HepG2 (cell line): ENCODE measurements at regions not wholly inside any gene's neighbourhood (a gene's known extent, or its start where the extent isn't known, plus 50 kb on each side); places are given as distances from the start of the nearest gene placed in this dataset.

Experiments
- ATAC-seq: fragments of 200-7000 bp; cut with Tn5 transposase; 3 replicates; pipeline ENCODE4 v1.9.1; 2020; ENCODE audit warnings: mild to moderate bottlenecking, moderate library complexity
- BruUV-seq: library from RNA; stranded (reverse); fragments of 400-500 nt; replicated peaks from 2 replicates; lab custom pipeline; 2021; lab: Mats Ljungman, UMichigan
- CTCF ChIA-PET: fragments of 300-600 bp; formaldehyde crosslinking; extraction: SDS; loops from one replicate; lab custom pipeline; 2021; ENCODE audit warnings: low total read pairs, inconsistent platforms, low intra/inter-chr PET ratio; lab: Yijun Ruan, JAX
- POLR2A ChIA-PET: fragments of 350-600 bp; sonication (Branson Sonifier 250); formaldehyde crosslinking; loops from one replicate; lab custom pipeline; 2020; ENCODE audit warnings: antibody characterized with exemption, inconsistent platforms; lab: Yijun Ruan, JAX
- DNase-seq: peaks from one replicate; pipeline ENCODE4 v3.0.0-alpha.2; 2015; ENCODE audit warnings: low spot score
- FAIRE-seq: peaks from 3 replicates; lab custom pipeline; 2011; peaks lifted over from hg19 to GRCh38; lab: Jason Lieb, UNC
- H2AFZ ChIP-seq: one replicate; pipeline ENCODE4 v1.6.1; 2011; ENCODE audit warnings: low read length, inconsistent platforms
- H3K27ac ChIP-seq: fragments of 300-600 bp; 3 replicates; pipeline ENCODE4 v1.8.0; 2011; ENCODE audit warnings: mixed run types, mild to moderate bottlenecking, mixed read lengths, low read length, inconsistent platforms; ENCODE audit not compliant: insufficient read depth; ENCODE audit errors: extremely low read length
- H3K27me3 ChIP-seq, 2 experiments: fragments of 200-600 bp in 1 of 2; 2 replicates in 1 of 2; 3 replicates in 1 of 2; pipeline versions ENCODE4 v1.6.0 to v1.8.0; 2011; ENCODE audit warnings: low read length in 2 of 2, mild to moderate bottlenecking in 2 of 2, moderate library complexity in 2 of 2, inconsistent platforms in 1 of 2; ENCODE audit not compliant: insufficient read depth in 2 of 2, control insufficient read depth in 1 of 2
- H3K36me3 ChIP-seq, 2 experiments: fragments of 200-600 bp in 1 of 2; replicated peaks in 1 of 2; 2 replicates in 1 of 2; 3 replicates in 1 of 2; pipeline versions ENCODE4 v1.5.1 to v1.8.0; 2011; ENCODE audit warnings: low read length in 2 of 2, inconsistent platforms in 1 of 2; ENCODE audit not compliant: insufficient read depth in 2 of 2, control insufficient read depth in 1 of 2
- H3K4me1 ChIP-seq: 2 replicates; pipeline ENCODE4 v1.5.1; 2012; ENCODE audit warnings: low read length, inconsistent platforms; ENCODE audit not compliant: insufficient read depth
- H3K4me2 ChIP-seq: 2 replicates; pipeline ENCODE4 v1.6.0; 2011; ENCODE audit warnings: low read depth, low read length, inconsistent platforms
- H3K4me3 ChIP-seq, 3 experiments: fragments of 200-600 bp in 1 of 3; sonication (generic), shearing (Covaris generic) in 1 of 3; replicated peaks in 1 of 3; 2 replicates each; pipeline ENCODE4 v1.5.1; 2011 to 2016; ENCODE audit warnings: low read length in 3 of 3, inconsistent platforms in 2 of 3, low read depth in 2 of 3, mild to moderate bottlenecking in 2 of 3, control low read depth in 1 of 3, mixed read lengths in 1 of 3; ENCODE audit not compliant: insufficient read depth in 1 of 3
- H3K79me2 ChIP-seq: one replicate; pipeline ENCODE4 v1.6.1; 2011; ENCODE audit warnings: low read length, inconsistent platforms; ENCODE audit not compliant: insufficient read depth
- H3K9ac ChIP-seq: 2 replicates; pipeline ENCODE4 v1.6.0; 2011; ENCODE audit warnings: mild to moderate bottlenecking, low read depth, low read length, inconsistent platforms; ENCODE audit not compliant: insufficient read depth
- H3K9me3 ChIP-seq: 2 replicates; pipeline ENCODE4 v1.5.1; 2012; ENCODE audit warnings: mild to moderate bottlenecking, low read length
- H4K20me1 ChIP-seq: 2 replicates; pipeline ENCODE4 v1.6.0; 2011; ENCODE audit warnings: inconsistent platforms, mild to moderate bottlenecking, low read length, moderate library complexity; ENCODE audit not compliant: insufficient read depth
- IRF9 ChIP-seq: sonication (generic); formaldehyde crosslinking; IDR thresholded peaks from 2 replicates; pipeline ENCODE4 v1.8.0; 2022; ENCODE audit warnings: missing genetic modification reagents, mild to moderate bottlenecking, borderline replicate concordance
- KDM4B ChIP-seq: sonication (generic); formaldehyde crosslinking; IDR thresholded peaks from 2 replicates; pipeline ENCODE4 v1.4.0; 2020; ENCODE audit warnings: missing genetic modification reagents
- POLR2G ChIP-seq: fragments of 200-400 bp; formaldehyde crosslinking; IDR thresholded peaks from 2 replicates; pipeline ENCODE4 v1.6.1; 2018; ENCODE audit warnings: mild to moderate bottlenecking, low read depth, low read length, moderate library complexity
- RORA ChIP-seq: sonication (generic); formaldehyde crosslinking; IDR thresholded peaks from 2 replicates; pipeline ENCODE4 v1.5.0; 2020; ENCODE audit warnings: mild to moderate bottlenecking, missing genetic modification reagents, moderate library complexity
- SP4 ChIP-seq: sonication (generic); formaldehyde crosslinking; IDR thresholded peaks from 2 replicates; pipeline ENCODE4 v1.8.1; 2023; ENCODE audit warnings: mild to moderate bottlenecking, missing genetic modification reagents
- SSRP1 ChIP-seq: IDR thresholded peaks from 2 replicates; pipeline ENCODE4 v1.6.1; 2016; ENCODE audit warnings: control low read depth
- ZBTB37 ChIP-seq: sonication (generic); formaldehyde crosslinking; IDR thresholded peaks from 2 replicates; pipeline ENCODE4 v1.4.0; 2020; ENCODE audit warnings: mild to moderate bottlenecking, missing genetic modification reagents
- ZFY ChIP-seq: sonication (generic); formaldehyde crosslinking; IDR thresholded peaks from 2 replicates; pipeline ENCODE4 v1.4.0; 2020; ENCODE audit warnings: missing genetic modification reagents
- ZNF232 ChIP-seq: sonication (generic); formaldehyde crosslinking; IDR thresholded peaks from 2 replicates; pipeline ENCODE4 v1.4.0; 2020; ENCODE audit warnings: missing genetic modification reagents, borderline replicate concordance
- ZNF574 ChIP-seq: sonication (generic); formaldehyde crosslinking; IDR thresholded peaks from 2 replicates; pipeline ENCODE4 v1.4.0; 2020; ENCODE audit warnings: missing genetic modification reagents
- ZNF709 ChIP-seq: sonication (generic); formaldehyde crosslinking; IDR thresholded peaks from 2 replicates; pipeline ENCODE4 v1.5.0; 2020; ENCODE audit warnings: mild to moderate bottlenecking, missing genetic modification reagents
- WGBS: methylation state at CpG from one replicate; pipeline ENCODE4 v1.1.6; 2017; ENCODE audit warnings: low lambda C conversion rate; 5-methylcytosine and 5-hydroxymethylcytosine counted together
- in situ Hi-C: cut with HindIII; loops from 2 replicates; pipeline ENCODE4 v1.10.0; 2017; ENCODE audit warnings: low pct_unique_long_range_greater_than_20kb; ENCODE audit not compliant: extremely low pct_ligation_motif_present
- intact Hi-C: fragments of 100-400 bp; cut with micrococcal nuclease; formaldehyde crosslinking; loops from one replicate; pipeline ENCODE4 v1.10.0; 2022; ENCODE audit not compliant: unreplicated experiment
- TF ChIP-seq, protein P1 (sequence below): IDR thresholded peaks from 2 replicates; pipeline ENCODE4 v1.6.1; 2016; ENCODE audit warnings: missing compliant biosample characterization, missing genetic modification reagents, borderline replicate concordance

DNA sequence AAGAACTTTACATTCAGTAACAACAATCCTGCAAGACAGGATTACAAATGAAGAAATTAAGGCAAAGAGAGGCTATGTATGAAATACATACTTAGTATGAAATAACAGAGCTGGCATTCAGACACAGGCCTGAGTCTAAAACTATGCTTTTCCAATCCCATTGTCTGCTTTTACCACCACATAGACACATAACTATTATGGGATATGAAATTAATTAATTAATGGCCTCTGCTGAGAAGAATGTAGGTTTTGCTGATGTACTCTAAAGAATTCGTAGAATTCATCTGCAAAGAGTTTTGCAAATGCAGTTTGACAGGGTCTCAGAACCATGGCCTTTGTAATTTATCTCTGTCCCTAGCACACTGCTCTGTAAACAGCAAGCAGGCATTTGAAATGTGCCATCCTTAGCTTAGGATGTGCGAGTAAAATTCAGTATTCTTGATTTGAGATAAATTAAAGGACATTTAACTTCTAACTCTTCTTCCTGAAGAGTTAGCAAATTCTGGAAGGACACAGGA, 54.5 kb upstream of the BOC start:
- H3K27ac ChIP-seq, result no peak overlapping the region
- H3K4me1 ChIP-seq, result no peaks in the 10 kb centered on the region
- intact Hi-C loops, result no loop called here
- ATAC-seq, result no peak
- ChIA-PET POLR2A (no interaction called here), CTCF (no interaction called here)
- H3K9ac ChIP-seq, result no peak overlapping the region
- no peak overlapping the region for H2AFZ ChIP-seq
- DNase-seq, result no peak
- H3K4me3 ChIP-seq, result no peak overlapping the region
- no peaks in the 10 kb centered on the region for H4K20me1 ChIP-seq
- in situ Hi-C loops, result no loop called here
- H3K9me3 ChIP-seq, result no peaks in the 10 kb centered on the region
- no peaks in the 10 kb centered on the region for H3K36me3 ChIP-seq
- H3K27me3 ChIP-seq, result no peaks in the 10 kb centered on the region; a peak in 1 of 5 replicates
- 4% methylated on average over 2 of the region's 2 CpGs for WGBS
- no peaks in the 10 kb centered on the region for H3K79me2 ChIP-seq
- BruUV-seq, result no TSS peak
- no peak overlapping the region for H3K4me2 ChIP-seq
- FAIRE-seq, result no peak
- TF ChIP-seq ZFY, result no peak
- TF ChIP-seq, protein P1, sequence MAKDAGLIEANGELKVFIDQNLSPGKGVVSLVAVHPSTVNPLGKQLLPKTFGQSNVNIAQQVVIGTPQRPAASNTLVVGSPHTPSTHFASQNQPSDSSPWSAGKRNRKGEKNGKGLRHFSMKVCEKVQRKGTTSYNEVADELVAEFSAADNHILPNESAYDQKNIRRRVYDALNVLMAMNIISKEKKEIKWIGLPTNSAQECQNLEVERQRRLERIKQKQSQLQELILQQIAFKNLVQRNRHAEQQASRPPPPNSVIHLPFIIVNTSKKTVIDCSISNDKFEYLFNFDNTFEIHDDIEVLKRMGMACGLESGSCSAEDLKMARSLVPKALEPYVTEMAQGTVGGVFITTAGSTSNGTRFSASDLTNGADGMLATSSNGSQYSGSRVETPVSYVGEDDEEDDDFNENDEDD, result no peak

GRCh38 chr3:113157408-113158030, 53.8 kb upstream of the BOC start:
- Histone ChIP-seq H3K79me2 (no peaks in the 10 kb centered on the region), H3K4me2 (no peak overlapping the region), H3K9ac (no peak overlapping the region), H4K20me1 (no peaks in the 10 kb centered on the region), H3K4me1 (no peaks in the 10 kb centered on the region), H3K27me3 (no peaks in the 10 kb centered on the region; a peak in 1 of 5 replicates), H3K9me3 (no peaks in the 10 kb centered on the region), H3K4me3 (no peak overlapping the region), H3K36me3 (no peaks in the 10 kb centered on the region), H3K27ac (no peak overlapping the region), H2AFZ (no peak overlapping the region)
- ATAC-seq, result no peak
- intact Hi-C loops, result no loop called here
- POLR2A ChIA-PET, result no interaction called here
- DNase-seq, result no peak
- in situ Hi-C loops, result no loop called here
- 22% methylated on average over 3 of the region's 3 CpGs for whole genome bisulfite sequencing
- no TSS peak for BruUV-seq
- FAIRE-seq, result no peak
- CTCF ChIA-PET, result no interaction called here
- no peak for TF ChIP-seq ZBTB37 (CRISPR knock-in tag)
- TF ChIP-seq POLR2G, result no peak
- no peak for TF ChIP-seq SP4 (CRISPR knock-in tag)
- TF ChIP-seq RORA (CRISPR knock-in tag), result no peak
- TF ChIP-seq ZNF709 (CRISPR knock-in tag), result no peak
- TF ChIP-seq SSRP1, result no peak
- TF ChIP-seq ZNF574 (CRISPR knock-in tag), result no peak
- no peak for TF ChIP-seq IRF9 (CRISPR knock-in tag)
- TF ChIP-seq ZNF232, result no peak
- TF ChIP-seq KDM4B (CRISPR knock-in tag), result no peak
